ENCODE measurements at regions not wholly inside any gene's neighbourhood (a gene's known extent, or its start where the extent isn't known, plus 50 kb on each side); places are given as distances from the start of the nearest gene placed in this dataset.

- H3K27me3 ChIP-seq (replicated peaks; ENCODE audit: insufficient read depth): no peaks in the 10 kb centered on the region
- no peaks in the 10 kb centered on the region for H3K36me3 ChIP-seq
- H3K4me3 ChIP-seq: no peak overlapping the region
- H3K9me3 ChIP-seq: no peaks in the 10 kb centered on the region
- H3K4me1 ChIP-seq (replicated peaks): no peaks in the 10 kb centered on the region
- no peak for DNase-seq (ENCODE audit: low spot score)
- 41% methylated on average over 3 of the region's 3 CpGs for WGBS
- intact Hi-C loops (cut with DNase I): no loop called here
- no peak for TF ChIP-seq POLR2AphosphoS5 (IDR thresholded peaks at IDR 0.05)
- TF ChIP-seq CTCF (IDR thresholded peaks at IDR 0.05): no peak
- TF ChIP-seq POLR2A (IDR thresholded peaks at IDR 0.05): no peak
- H3K27ac ChIP-seq: no peak overlapping the region
Observed at GRCh38 chr4:110753466-110753865, 130.6 kb upstream of the PITX2 start.

GRCh38 chr4:110754716-110755115 lies 131.8 kb upstream of the PITX2 start:
- no peak for TF ChIP-seq POLR2A (IDR thresholded peaks at IDR 0.05)
- no peak for TF ChIP-seq POLR2AphosphoS5 (IDR thresholded peaks at IDR 0.05)
- no peak for TF ChIP-seq CTCF (IDR thresholded peaks at IDR 0.05)
- Histone ChIP-seq H3K27me3 (replicated peaks; ENCODE audit: insufficient read depth) (no peaks in the 10 kb centered on the region), H3K36me3 (no peaks in the 10 kb centered on the region), H3K4me3 (no peak overlapping the region), H3K27ac (no peak overlapping the region), H3K4me1 (replicated peaks) (no peaks in the 10 kb centered on the region), H3K9me3 (no peaks in the 10 kb centered on the region)
- intact Hi-C loops (cut with DNase I): no loop called here
- no peak for DNase-seq (ENCODE audit: low spot score)
- WGBS: 85% methylated on average over 2 of the region's 2 CpGs

GRCh38 chr4:110769578-110769977 lies 146.7 kb upstream of the PITX2 start:
- TF ChIP-seq CTCF (IDR thresholded peaks at IDR 0.05): no peak
- TF ChIP-seq POLR2AphosphoS5 (IDR thresholded peaks at IDR 0.05): no peak
- TF ChIP-seq POLR2A (IDR thresholded peaks at IDR 0.05): no peak
- intact Hi-C loops (cut with DNase I): no loop called here
- 47% methylated on average over 2 of the region's 2 CpGs for WGBS
- no peak overlapping the region for H3K27ac ChIP-seq
- no peak overlapping the region for H3K4me3 ChIP-seq
- no peaks in the 10 kb centered on the region for H3K27me3 ChIP-seq (replicated peaks; ENCODE audit: insufficient read depth)
- H3K4me1 ChIP-seq (replicated peaks): no peaks in the 10 kb centered on the region
- H3K36me3 ChIP-seq: no peaks in the 10 kb centered on the region
- DNase-seq (ENCODE audit: low spot score): no peak
- H3K9me3 ChIP-seq: no peaks in the 10 kb centered on the region

- no peak for TF ChIP-seq POLR2AphosphoS5 (IDR thresholded peaks at IDR 0.05)
- TF ChIP-seq CTCF (IDR thresholded peaks at IDR 0.05): no peak
- TF ChIP-seq POLR2A (IDR thresholded peaks at IDR 0.05): no peak
- Histone ChIP-seq H3K4me1 (replicated peaks) (no peaks in the 10 kb centered on the region), H3K27ac (no peak overlapping the region), H3K36me3 (no peaks in the 10 kb centered on the region), H3K27me3 (replicated peaks; ENCODE audit: insufficient read depth) (no peaks in the 10 kb centered on the region), H3K4me3 (no peak overlapping the region), H3K9me3 (no peaks in the 10 kb centered on the region)
- WGBS: 64% methylated on average over 3 of the region's 3 CpGs
- intact Hi-C loops (cut with DNase I): no loop called here
- DNase-seq (ENCODE audit: low spot score): no peak
Observed at GRCh38 chr4:110770353-110770752, 147.5 kb upstream of the PITX2 start.

- no peaks in the 10 kb centered on the region for H3K36me3 ChIP-seq
- H3K9me3 ChIP-seq: no peaks in the 10 kb centered on the region
- intact Hi-C loops (cut with DNase I): no loop called here
- TF ChIP-seq CTCF (IDR thresholded peaks at IDR 0.05) (no peak), POLR2AphosphoS5 (IDR thresholded peaks at IDR 0.05) (no peak), POLR2A (IDR thresholded peaks at IDR 0.05) (no peak)
- WGBS: 79% methylated on average over 2 of the region's 2 CpGs
- no peaks in the 10 kb centered on the region for H3K27me3 ChIP-seq (replicated peaks; ENCODE audit: insufficient read depth)
- no peaks in the 10 kb centered on the region for H3K4me1 ChIP-seq (replicated peaks)
- H3K4me3 ChIP-seq: no peak overlapping the region
- no peak overlapping the region for H3K27ac ChIP-seq
- no peak for DNase-seq (ENCODE audit: low spot score)
Observed at GRCh38 chr4:110778521-110778920, 155.6 kb upstream of the PITX2 start.
